ENCODE measurements at regions not wholly inside any gene's neighbourhood (a gene's known extent, or its start where the extent isn't known, plus 50 kb on each side); places are given as distances from the start of the nearest gene placed in this dataset.

GRCh38 chr2:239566995-239567568 is 166.3 kb upstream of the HDAC4 start (continued):
- no peak for TF ChIP-seq ZNF449 (tag by site-specific recombination; IDR thresholded peaks at IDR 0.05)
- no peak for TF ChIP-seq ZNF214 (tag by site-specific recombination; IDR thresholded peaks at IDR 0.05; ENCODE audit: borderline replicate concordance)
- TF ChIP-seq ZNF549 (tag by site-specific recombination; IDR thresholded peaks at IDR 0.05) = no peak

- Histone ChIP-seq H3K4me3 (ENCODE audit: low read depth, low read length) (no peak overlapping the region), H3K4me1 (ENCODE audit: control insufficient read depth, insufficient read depth, low read length) (no peaks in the 10 kb centered on the region), H3K36me3 (ENCODE audit: control insufficient read depth in 2 of 2, insufficient read depth in 1 of 2, low read length in 2 of 2) (no peaks in the 10 kb centered on the region), H3K9me3 (ENCODE audit: control insufficient read depth, insufficient read depth, low read depth, low read length) (no peaks in the 10 kb centered on the region), H3K27ac (ENCODE audit: extremely low read depth, low read depth, low read length) (no peak overlapping the region)
- no peak for TF ChIP-seq ZBTB49 (tag by site-specific recombination; IDR thresholded peaks at IDR 0.05; ENCODE audit: low read depth)
- TF ChIP-seq ZNF423 (tag by site-specific recombination; IDR thresholded peaks at IDR 0.05) = no peak
- no peak for TF ChIP-seq ZNF157 (tag by site-specific recombination; IDR thresholded peaks at IDR 0.05)
- ChIA-PET CTCF (interaction anchor here (1.1 kb wide), 1 partner anchor 426 kb away, joined by 4 read pairs; no protein-coding TSS in a partner anchor), POLR2A (no interaction called here)
Observed at GRCh38 chr2:239566162-239566994, 165.6 kb upstream of the HDAC4 start.

GRCh38 chr2:239564587-239564986 is 163.8 kb upstream of the HDAC4 start:
- Histone ChIP-seq H3K36me3 (ENCODE audit: control insufficient read depth in 2 of 2, insufficient read depth in 1 of 2, low read length in 2 of 2) (no peaks in the 10 kb centered on the region), H3K4me3 (ENCODE audit: low read depth, low read length) (no peak overlapping the region), H3K9me3 (ENCODE audit: control insufficient read depth, insufficient read depth, low read depth, low read length) (no peaks in the 10 kb centered on the region), H3K4me1 (ENCODE audit: control insufficient read depth, insufficient read depth, low read length) (no peaks in the 10 kb centered on the region), H3K27ac (ENCODE audit: extremely low read depth, low read depth, low read length) (no peak overlapping the region)
- CTCF ChIA-PET = interaction anchor here (0.6 kb wide), 1 partner anchor 203 kb away, joined by 3 read pairs; no protein-coding TSS in a partner anchor
- POLR2A ChIA-PET = no interaction called here
- no peak for TF ChIP-seq ZNF830 (tag by site-specific recombination; IDR thresholded peaks at IDR 0.05; ENCODE audit: low read depth)
- no peak for TF ChIP-seq SP7 (tag by site-specific recombination; IDR thresholded peaks at IDR 0.05)
- no peak for TF ChIP-seq ZNF114 (tag by site-specific recombination; IDR thresholded peaks at IDR 0.05)
- no peak for TF ChIP-seq ZNF292 (tag by site-specific recombination; IDR thresholded peaks at IDR 0.05; ENCODE audit: borderline replicate concordance, low read depth)
- TF ChIP-seq ZNF16 (tag by site-specific recombination; IDR thresholded peaks at IDR 0.05; ENCODE audit: low read depth) = no peak
- TF ChIP-seq KLF8 (tag by site-specific recombination; IDR thresholded peaks at IDR 0.05) = no peak
- TF ChIP-seq ZNF24 (tag by site-specific recombination; IDR thresholded peaks at IDR 0.05) = no peak
- TF ChIP-seq ZBTB11 (tag by site-specific recombination; conservative IDR thresholded peaks at IDR 0.05; ENCODE audit: low read depth) = no peak
- TF ChIP-seq ZNF658 (tag by site-specific recombination; IDR thresholded peaks at IDR 0.05) = no peak
- TF ChIP-seq ZNF18 (tag by site-specific recombination; IDR thresholded peaks at IDR 0.05) = no peak
- no peak for TF ChIP-seq ZNF2 (tag by site-specific recombination; IDR thresholded peaks at IDR 0.05)
- no peak for TF ChIP-seq AEBP2 (tag by site-specific recombination; IDR thresholded peaks at IDR 0.05; ENCODE audit: borderline replicate concordance)
- TF ChIP-seq ZBTB21 (tag by site-specific recombination; IDR thresholded peaks at IDR 0.05) = no peak
- TF ChIP-seq ZNF416 (tag by site-specific recombination; IDR thresholded peaks at IDR 0.05) = no peak
- TF ChIP-seq SP3 (tag by site-specific recombination; IDR thresholded peaks at IDR 0.05) = no peak
- no peak for TF ChIP-seq ZNF366 (tag by site-specific recombination; conservative IDR thresholded peaks at IDR 0.05)

Measured in HEK293 (cell line).